DMS 273 (cell line): ENCODE measurements at regions not wholly inside any gene's neighbourhood (a gene's known extent, or its start where the extent isn't known, plus 50 kb on each side); places are given as distances from the start of the nearest gene placed in this dataset.
A peak's percentile ranks its signal among the peaks of the same experiment; 100 is the strongest.
"Not testable (repeated sequence)": the region's sequence is repeated elsewhere in the genome, so short reads cannot be mapped to it uniquely, and the experiment has no call there.

ENCODE experiments used
- DNase-seq: peaks from one replicate; lab custom pipeline; 2025; ENCODE audit not compliant: unreplicated experiment; lab: John Stamatoyannopoulos, UW

DNA sequence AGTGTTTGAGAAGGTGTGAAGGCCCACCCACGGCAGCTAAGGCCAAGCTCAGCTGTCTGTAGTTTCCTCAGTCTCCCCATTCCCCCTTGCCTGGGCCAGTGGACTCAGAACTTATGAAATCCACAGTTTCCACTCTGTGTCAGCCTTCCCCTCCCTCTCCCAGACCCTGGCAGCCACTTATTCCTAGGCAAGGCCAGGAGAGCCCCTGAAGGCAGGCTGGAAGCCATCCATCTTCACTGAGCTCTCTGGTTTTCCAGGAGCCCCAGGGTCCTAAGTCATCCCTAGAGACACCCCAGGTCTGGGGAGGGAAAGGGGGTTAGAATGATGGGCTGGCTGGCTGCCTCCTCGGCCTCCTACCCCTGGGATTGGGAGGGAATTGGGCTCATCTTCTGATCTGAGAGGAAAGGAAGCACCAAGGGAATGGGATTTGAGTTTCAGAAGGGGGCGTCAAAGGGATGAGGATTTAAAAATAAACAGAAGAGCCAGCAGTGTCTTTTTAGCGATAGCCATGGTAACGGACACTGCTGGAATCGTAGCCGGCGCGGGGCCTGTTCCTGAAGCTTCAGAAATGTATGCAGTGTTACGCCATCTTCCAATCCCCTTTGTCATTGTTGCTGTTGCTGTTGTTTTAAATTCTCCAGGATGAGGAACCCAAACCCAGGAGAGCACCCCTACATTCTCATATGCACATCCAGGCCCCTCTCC is 561.1 kb upstream of the CADM1 start:
- no peak for DNase-seq

DNA sequence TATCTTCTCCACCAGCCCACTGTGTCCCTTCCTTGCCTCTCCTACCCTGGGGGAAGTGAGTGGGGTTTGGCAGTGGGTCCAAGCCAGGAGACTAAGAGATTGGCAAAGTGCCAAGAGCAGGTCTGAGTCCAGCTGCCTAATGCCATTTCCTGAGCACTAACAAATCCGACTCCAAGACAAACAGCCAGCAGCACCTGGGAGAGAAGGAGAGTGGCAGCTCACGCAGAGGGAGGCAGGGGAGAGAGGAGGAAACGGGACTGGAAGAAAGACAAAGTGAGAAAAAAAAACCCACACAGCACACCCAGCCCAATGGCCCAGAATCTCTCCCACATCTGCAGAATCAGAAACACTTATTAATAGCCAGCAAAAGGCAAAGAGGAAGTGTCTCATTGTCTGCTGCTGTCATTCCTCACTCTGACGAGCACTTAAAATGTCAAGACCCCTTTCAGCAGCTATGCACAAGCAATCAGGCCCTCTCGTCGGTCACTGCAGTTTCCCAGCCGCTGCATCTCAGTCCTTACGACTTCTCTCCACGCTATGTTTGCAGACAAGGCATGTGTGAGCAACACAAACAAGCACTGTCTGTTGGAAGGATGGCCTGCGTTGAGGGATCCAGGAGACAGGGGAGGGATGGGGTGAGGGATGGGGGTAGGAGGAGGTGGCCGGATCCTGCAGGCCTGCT is 558.4 kb upstream of the CADM1 start:
- DNase-seq = peak; percentile 34

DNA sequence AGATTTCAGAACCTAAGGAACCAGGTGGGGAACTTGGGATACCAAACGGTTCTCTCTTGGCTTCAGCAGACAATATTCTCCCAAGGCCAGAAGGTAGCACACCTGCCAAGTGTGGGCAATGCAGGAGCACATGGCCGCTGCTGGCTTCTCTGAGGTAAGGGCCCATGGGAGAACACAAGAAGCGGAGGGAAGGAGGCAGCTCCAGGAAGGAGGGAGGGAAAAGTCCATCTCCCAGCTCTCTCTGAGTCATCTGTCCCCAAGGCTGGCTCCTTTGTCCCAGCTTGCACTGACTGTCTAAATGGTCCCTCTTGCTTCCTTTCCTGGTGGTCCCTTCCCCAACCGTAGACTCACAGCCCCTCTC is 557.9 kb upstream of the CADM1 start:
- DNase-seq = no peak

DNA sequence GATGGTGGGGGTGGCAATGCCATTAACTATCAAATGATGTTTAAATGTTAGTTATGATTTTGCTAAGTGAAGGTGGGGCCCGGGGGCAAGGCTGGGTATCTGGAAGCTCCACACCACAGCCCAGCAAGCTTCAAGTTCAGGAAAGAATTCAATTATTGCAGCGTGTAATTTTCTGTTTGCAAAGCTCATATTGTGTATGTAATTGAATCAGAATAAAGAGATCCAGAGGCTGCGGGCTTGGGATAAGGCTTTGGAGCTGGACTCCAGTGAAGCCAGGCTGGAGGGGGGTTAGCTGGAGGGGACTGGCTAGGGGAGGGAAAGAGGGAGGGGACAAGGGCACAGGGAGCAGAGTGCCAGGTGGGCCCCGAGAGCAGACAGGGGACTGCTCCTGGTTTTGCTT is 557.1 kb upstream of the CADM1 start:
- DNase-seq = no peak

DNA sequence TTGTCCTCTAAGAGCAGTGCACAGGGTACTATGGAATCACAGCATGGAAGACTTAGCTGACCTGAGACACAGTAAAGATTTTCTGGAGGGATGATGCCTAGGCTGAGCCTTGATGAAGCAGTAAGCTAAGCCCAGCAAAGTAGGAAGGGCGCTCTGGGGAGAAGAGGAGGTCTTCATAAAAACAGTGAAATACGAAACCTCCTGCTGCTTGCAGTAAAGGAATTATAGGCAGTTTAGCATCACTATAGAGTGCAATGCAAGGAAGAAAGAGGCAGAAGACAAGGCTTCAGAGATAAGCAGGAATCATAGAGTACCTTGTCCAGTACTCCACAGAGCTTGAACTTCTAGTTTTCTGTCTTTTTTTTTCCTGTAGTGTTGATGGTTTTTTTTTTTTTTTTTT is 555.7 kb upstream of the CADM1 start:
- no peak for DNase-seq

DNA sequence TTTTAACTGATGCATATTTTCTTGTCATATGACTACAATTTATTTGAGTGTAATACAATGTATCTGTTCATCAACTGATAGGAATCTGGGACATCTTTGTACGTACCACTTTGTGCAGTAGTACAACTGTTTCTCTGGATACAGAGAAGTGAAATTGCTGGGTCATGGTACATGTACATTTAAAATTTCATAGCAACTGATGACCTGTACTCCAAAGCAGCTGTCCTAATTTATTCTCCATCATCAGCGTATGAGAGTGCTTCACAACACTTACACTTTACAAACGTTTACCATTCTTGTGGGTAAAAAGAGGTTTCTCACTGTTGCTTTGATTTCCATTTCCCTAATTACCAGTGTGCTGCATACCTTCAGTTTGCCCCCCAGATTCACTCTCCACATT is 552.8 kb upstream of the CADM1 start:
- no peak for DNase-seq

DNA sequence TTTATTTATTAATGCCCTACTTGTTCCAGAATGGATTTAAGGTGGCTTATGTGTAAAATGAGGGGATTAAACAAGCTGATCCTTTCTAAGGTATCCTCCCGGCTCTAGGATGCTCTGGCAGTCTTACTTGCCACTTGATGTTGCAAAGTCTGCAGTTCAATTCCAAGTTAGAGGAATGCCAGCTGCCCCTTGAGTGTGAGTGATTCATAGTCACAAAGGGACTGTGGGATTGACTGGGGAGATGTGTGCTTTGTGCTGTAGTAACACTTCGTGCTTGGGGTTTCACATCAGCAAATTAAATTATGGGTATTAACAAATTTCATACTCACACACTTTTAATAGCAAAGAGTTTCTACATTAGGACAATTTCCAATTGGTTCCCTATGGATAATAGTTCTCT is 550.8 kb upstream of the CADM1 start:
- DNase-seq = no peak

DNA sequence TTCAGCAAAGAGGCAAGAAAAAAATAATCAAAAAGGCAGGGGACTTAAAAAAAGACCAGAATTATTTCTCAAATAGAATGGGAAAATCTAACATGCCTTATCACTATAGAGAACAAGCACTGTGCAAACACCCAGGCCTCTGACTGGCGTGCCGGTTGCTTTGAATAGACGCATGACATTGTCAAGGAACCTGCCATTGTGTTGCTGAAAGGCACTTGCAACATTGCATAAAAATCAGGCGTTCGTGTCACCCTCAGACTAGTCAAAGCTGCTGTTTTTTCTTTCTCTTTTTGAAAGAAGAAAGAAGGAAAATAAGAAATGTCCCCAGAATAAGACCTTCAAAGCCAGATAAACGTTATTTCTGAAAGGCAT is 549.3 kb upstream of the CADM1 start:
- no peak for DNase-seq

DNA sequence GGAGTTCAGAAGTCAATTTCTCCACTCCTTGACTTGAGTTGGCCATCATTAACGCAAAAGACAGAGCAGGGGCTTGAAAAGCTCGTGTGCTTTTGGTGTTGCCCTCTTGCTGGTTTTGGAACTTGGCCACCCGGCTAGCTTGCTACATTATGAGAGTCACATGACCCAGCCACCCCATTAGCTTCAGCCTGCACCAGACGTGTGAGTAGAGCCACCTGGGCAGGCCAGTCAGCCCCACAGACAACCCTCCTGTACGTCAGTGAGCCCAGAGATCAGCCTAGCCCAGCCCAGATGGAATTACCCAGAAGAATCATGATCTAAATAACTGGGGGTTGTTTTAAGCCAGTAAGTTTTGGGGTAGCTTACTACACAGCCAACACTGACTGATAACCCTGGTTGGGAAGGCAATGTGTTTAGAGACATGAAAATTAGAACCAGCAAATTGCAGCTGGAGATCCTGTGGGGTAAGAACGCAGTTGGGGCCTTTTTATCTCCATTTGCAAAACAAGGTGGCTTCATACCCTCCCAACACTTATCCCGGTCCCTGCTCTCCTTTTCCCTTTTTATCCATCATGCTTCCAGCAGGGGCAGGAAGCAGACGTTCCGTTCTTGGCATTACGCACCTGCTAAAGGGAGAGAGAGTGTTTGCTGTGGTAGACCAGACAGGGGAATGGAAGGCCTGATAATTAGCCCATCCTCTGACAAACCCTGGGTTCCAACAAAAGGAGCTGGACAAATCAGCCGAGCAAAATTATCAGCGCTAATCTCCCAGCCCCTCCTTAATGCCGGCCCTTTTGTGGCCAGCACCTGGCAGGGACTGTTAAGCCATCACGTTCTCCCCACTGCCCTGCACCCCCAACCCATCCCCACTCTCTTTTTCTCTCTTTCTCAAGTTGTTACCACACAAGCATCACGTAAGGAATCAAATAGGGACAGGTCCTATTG is 548.7 kb upstream of the CADM1 start:
- DNase-seq = no peak

DNA sequence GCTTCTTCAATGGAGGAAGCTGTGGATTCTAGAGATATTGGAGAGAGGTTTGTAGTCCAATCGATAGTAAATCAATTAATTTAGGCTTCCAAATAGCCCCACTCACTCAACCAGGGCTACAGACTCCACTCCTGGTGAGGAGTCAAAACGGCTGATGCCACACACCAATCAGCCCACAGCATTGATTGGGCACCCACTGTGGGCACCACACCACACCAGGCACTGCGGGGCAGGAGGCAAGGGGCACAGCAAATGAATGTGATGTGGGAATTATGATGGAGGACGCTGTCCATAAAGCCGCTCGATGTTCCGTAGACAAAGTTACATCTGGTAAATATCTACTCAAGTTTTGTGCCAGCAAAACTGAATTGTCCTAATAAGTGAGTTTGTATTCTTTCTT is 547.3 kb upstream of the CADM1 start:
- no peak for DNase-seq

DNA sequence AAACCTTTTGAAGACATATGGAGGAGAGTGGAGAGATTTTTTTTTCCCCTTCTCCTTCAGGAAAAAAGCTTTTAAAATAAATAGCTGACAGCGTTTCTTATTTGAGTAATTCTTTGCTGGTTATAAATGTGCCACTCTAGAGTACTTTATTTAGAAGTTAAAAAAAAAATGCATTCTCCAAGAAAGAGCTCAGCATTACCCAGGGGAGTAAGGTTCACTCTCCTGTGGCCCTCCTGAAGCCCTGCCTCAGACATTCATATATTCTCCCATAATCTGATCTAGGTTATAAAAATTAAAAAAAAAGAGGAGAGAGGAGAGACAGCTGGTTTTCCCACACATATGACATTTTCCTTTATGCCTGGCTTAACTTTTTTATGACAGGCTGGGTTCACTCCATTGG is 545.2 kb upstream of the CADM1 start:
- no peak for DNase-seq

DNA sequence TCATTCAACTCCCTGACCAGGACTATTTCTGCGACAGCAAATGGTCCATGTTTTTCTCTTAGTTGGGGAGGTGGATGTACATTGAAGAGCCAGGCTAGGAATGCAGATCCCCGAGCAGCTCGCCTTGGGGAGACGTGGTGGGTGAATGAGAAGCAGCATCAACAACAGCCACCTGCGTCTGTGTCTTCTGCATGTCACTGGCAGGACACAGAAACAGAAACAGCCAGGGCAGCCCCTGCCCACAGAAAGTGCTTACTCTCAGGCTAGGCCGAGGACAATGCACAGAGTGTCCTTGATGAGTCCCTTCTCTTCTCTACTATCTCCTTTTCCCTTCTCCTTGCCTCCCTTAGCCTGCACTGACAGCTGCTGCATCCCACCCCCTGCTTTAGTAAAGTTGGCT is 541.9 kb upstream of the CADM1 start:
- DNase-seq = no peak

DNA sequence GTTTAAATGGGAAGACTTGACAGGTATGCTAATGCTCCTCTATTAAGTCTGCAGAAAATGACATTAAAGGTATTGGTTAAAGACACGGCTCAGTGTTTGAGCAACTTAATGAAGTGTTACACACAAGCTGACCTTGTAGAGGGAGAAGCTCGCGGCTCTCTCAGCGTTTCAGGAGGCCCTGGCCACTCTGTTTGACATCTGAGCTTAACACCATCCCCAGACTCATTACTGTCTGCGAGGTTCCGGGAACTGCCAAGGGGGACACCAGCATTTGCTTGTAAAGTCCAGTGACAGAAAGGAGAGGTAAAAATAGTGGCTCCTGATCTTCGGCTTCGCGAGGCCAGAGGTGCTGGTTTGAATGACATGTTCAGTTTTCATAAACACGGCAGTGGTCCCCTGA is 540.7 kb upstream of the CADM1 start:
- DNase-seq = no peak

DNA sequence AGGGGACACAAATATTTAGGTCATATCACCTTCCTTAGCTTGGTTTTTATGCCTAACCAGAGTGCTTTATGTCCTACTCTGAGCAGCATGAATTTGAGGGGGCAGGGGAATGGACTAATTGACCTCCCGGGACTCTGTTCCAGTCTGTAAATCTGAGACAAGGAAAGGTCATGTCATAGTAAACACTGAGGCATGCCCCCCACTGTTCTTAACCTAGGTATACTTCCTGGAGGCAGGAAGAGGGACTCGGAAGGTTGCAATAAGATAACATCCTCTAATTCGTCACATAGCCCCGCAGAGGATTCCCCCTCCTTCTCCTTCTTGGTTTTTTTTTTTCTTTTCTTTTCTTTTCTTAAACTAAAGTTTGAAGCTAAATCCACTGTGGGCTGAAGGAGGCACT is 540.3 kb upstream of the CADM1 start:
- DNase-seq = no peak

DNA sequence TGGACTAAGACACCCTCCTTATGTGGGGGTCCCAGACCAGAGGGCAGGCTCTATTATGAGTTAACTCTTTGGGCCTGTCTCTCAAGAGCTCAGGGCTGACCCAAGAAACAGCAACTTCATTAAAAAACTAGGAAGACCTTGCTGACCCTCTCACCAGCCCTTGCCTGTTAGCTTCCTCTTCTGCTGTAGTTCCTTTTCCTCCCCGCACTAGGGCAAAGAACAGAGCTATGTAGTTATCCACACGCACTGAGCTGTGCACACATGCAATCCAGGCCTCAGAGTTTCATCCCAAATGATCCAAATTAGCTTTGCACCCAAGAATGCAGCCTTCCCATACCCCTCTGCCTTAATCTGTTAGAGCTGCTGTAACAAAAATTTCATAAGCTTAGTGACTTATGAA is 539.6 kb upstream of the CADM1 start:
- no peak for DNase-seq

DNA sequence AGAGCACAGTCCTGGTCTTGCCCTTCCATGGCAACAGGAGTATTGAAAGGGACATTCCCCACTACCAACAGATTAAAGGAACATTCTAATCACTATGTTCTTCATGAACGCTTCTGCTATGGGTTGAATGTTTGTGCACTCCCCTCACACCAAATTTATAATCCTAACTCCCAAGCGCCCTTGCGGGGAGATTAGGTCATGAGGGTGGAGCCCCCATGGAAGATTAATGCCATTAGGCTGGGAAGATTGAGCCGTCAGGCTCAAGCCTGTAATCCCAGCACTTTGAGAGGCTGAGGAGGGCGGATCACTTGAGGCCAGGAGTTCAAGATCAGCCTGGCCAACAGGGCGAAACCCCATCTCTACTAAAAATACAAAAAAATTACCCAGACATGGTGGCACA is 538.8 kb upstream of the CADM1 start:
- DNase-seq = not testable (repeated sequence)

DNA sequence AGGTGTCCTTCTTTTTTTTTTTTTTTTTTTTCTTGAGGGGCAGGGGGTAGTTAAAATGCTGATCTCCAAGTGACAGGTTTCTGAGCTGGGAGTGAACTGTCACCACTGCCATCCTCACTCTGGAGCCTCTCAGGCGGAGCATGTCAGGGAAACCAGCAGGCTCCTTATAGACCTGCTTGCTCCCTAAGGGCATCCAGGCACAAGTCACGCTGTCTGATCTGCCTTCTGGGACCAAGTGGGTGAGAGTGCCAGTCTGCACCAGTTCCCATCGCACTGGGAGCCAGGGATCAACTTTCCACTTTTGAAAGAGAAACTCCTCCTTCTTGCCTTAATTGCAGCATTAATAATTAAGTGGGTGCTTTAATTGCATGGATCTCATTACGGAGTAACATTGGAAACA is 537.9 kb upstream of the CADM1 start:
- no peak for DNase-seq

DNA sequence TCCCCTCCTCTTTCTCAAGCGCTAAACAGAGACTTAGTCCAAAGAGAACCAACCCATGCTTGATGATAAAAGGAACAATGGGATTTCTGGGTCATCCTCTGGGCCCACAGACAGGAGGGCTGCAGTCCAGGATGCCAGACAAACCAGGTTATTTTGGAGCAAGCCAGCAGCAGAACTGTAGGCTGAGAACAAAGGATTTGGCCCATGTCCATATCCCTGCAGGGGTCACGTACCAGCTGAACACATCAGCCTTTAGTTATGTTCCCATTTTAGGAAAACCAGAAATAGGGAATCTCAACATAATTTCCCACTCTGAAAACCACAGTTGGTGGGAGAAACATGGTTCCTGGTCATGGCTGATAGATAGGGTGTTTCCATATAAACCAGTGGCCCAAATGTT is 533.6 kb upstream of the CADM1 start:
- DNase-seq = no peak

DNA sequence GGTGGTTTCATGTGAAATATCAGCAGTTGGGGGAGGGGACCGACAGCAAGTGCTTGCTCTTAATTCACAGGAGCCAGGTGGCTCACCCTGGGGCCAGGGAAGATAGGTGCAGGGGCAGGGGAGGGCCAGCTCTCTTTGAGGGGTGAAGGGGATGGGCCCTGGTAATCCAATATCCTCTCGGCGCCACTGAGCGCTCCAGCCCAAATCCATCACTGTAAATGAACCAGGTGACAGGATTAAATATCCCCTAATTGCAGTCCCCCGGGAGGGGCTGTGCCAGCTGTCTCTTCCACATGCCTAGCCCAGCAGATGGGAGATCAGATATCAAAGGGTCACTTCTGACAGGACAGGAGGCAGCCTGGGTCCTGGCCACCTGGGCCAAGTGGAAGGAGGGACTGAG is 531.8 kb upstream of the CADM1 start:
- DNase-seq = peak; percentile 87

DNA sequence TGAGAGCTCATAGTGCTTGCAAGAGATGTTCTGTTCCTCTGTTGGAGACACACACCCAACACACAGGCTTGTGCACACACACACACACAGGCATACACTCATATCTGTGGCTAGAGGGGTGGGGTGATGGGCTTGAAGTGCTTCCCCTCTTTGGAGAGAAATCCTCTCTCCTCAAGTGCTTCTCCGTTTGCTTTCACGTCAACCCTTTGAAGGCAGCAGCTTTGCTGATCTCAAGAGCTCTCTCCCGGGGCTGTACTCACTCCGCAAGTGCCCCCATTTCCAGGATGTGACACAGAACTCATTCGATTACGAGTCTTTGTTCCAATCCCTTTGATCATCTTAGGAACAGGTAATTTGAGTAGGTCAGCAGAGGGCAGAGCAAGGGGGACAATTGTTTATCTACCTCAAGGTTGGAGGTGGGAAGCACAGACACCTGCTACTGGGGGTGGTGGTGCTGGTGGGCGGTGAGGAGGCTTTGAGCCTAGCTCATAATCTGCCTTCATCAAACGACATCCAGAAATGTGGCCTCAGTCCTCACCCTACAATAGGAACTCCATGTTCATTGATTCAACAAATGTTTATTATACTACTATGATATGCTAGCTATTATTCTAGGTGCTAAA is 529.8 kb upstream of the CADM1 start:
- no peak for DNase-seq

DNA sequence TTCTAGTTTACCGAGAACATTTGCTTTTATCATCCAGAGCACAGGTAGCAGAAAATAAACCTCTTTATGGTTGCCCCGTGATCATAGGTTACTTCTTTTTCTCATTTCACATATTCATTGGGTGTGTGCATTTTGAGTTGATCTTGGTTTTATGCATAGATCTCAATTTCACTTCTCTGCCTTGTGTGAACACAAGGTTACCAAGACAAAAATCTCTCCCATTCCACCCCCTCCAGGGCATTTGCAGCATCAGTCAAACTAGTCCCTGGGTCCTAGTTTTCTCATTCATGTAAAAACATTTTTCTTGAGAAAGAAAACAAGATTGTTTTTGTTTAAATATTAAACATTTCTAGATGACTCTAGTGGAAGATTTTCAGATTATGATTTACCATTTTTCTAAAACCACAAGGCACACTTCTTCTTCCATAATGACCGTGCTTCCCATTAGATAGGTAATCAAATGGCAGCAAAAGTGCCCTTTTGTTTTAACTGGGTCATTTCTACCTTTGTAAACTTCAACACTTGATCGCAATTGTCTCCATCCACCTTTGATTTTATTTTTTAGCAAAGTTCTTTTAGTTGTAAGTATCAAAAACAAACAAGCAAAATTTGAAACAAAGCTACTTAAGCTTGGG is 526.6 kb upstream of the CADM1 start:
- no peak for DNase-seq
